IMR-90 (cell line): ENCODE measurements at regions not wholly inside any gene's neighbourhood (a gene's known extent, or its start where the extent isn't known, plus 50 kb on each side); places are given as distances from the start of the nearest gene placed in this dataset.

Experiments used
- ATAC-seq: fragments of 200-7000 bp; cut with Tn5 transposase; 2 replicates; pipeline ENCODE4 v1.9.1; 2020; ENCODE audit warnings: low read depth, mild to moderate bottlenecking, moderate library complexity
- BruUV-seq: library from RNA; stranded (reverse); fragments of 400-500 nt; replicated peaks from 2 replicates; lab custom pipeline; 2021; lab: Mats Ljungman, UMichigan
- CTCF ChIA-PET: fragments of 300-600 bp; formaldehyde crosslinking; extraction: SDS; loops from one replicate; lab custom pipeline; 2021; ENCODE audit warnings: antibody characterized with exemption; lab: Yijun Ruan, JAX
- POLR2A ChIA-PET: fragments of 300-600 bp; sonication (Branson Sonifier 250); formaldehyde crosslinking; loops from one replicate; lab custom pipeline; 2022; ENCODE audit warnings: antibody characterized with exemption; ENCODE audit not compliant: unreplicated experiment; lab: Charles Lee
- DNase-seq: peaks from one replicate; pipeline ENCODE4 v3.0.0; 2013
- H2AFZ ChIP-seq: replicated peaks from 2 replicates; pipeline ENCODE3; 2013; ENCODE audit warnings: low read length, mild to moderate bottlenecking; ENCODE audit not compliant: poor library complexity
- H2AK5ac ChIP-seq: 2 replicates; pipeline ENCODE4 v1.6.1; 2013; ENCODE audit warnings: low read depth, low read length, inconsistent platforms
- H2AK9ac ChIP-seq: replicated peaks from 2 replicates; pipeline ENCODE3; 2013; ENCODE audit warnings: mild to moderate bottlenecking, low read depth, low read length, moderate library complexity; ENCODE audit not compliant: poor library complexity
- H2BK120ac ChIP-seq: 2 replicates; pipeline ENCODE4 v1.6.1; 2013; ENCODE audit warnings: low read depth, low read length, inconsistent platforms
- H2BK15ac ChIP-seq: 3 replicates; pipeline ENCODE4 v1.6.1; 2013; ENCODE audit warnings: low read depth, low read length, inconsistent platforms
- H2BK20ac ChIP-seq: 2 replicates; pipeline ENCODE4 v1.6.1; 2013; ENCODE audit warnings: low read depth, mild to moderate bottlenecking, inconsistent platforms, low read length, moderate library complexity
- H2BK5ac ChIP-seq: 2 replicates; pipeline ENCODE4 v1.6.1; 2013; ENCODE audit warnings: mild to moderate bottlenecking, low read depth, low read length, inconsistent platforms; ENCODE audit not compliant: poor library complexity, severe bottlenecking
- H3K14ac ChIP-seq: replicated peaks from 2 replicates; pipeline ENCODE4 v1.6.1; 2013; ENCODE audit warnings: low read depth, low read length, inconsistent platforms
- H3K18ac ChIP-seq: 2 replicates; pipeline ENCODE4 v1.6.1; 2013; ENCODE audit warnings: low read depth, low read length, control low read depth
- H3K23ac ChIP-seq: 2 replicates; pipeline ENCODE4 v1.6.1; 2013; ENCODE audit warnings: low read depth, low read length, inconsistent platforms
- H3K27ac ChIP-seq: 2 replicates; pipeline ENCODE4 v1.5.1; 2013; ENCODE audit warnings: mild to moderate bottlenecking, control low read depth, low read length; ENCODE audit not compliant: insufficient read depth
- H3K27me3 ChIP-seq: 2 replicates; pipeline ENCODE4 v1.6.1; 2013; ENCODE audit warnings: low read length; ENCODE audit not compliant: control insufficient read depth, insufficient read depth
- H3K36me3 ChIP-seq: 2 replicates; pipeline ENCODE4 v1.6.1; 2013; ENCODE audit warnings: low read length, mixed read lengths; ENCODE audit not compliant: control insufficient read depth, insufficient read depth
- H3K4ac ChIP-seq: 2 replicates; pipeline ENCODE4 v1.6.1; 2013; ENCODE audit warnings: low read depth, low read length, inconsistent platforms
- H3K4me1 ChIP-seq: 2 replicates; pipeline ENCODE4 v1.6.1; 2013; ENCODE audit warnings: low read length, mixed read lengths; ENCODE audit not compliant: control insufficient read depth, insufficient read depth
- H3K4me2 ChIP-seq: 2 replicates; pipeline ENCODE4 v1.6.1; 2013; ENCODE audit warnings: low read depth, mild to moderate bottlenecking, control low read depth, low read length, moderate library complexity
- H3K4me3 ChIP-seq: 2 replicates; pipeline ENCODE4 v1.5.1; 2013; ENCODE audit warnings: low read depth, mild to moderate bottlenecking, control low read depth, low read length, moderate library complexity; ENCODE audit not compliant: insufficient read depth
- H3K56ac ChIP-seq: 2 replicates; pipeline ENCODE4 v1.6.1; 2013; ENCODE audit warnings: low read length, inconsistent platforms; ENCODE audit not compliant: insufficient read depth; ENCODE audit errors: extremely low read depth
- H3K79me1 ChIP-seq, 2 experiments: 2 replicates each; pipeline ENCODE4 v1.6.1; 2013; ENCODE audit warnings: low read length in 2 of 2, inconsistent platforms in 1 of 2, low read depth in 1 of 2
- H3K9ac ChIP-seq: 2 replicates; pipeline ENCODE4 v1.6.1; 2013; ENCODE audit warnings: low read depth, low read length, control low read depth
- H3K9me1 ChIP-seq: 2 replicates; pipeline ENCODE4 v1.6.1; 2013; ENCODE audit warnings: low read length, inconsistent platforms; ENCODE audit not compliant: insufficient read depth
- H3K9me3 ChIP-seq: 2 replicates; pipeline ENCODE4 v1.6.1; 2013; ENCODE audit warnings: low read length; ENCODE audit not compliant: control insufficient read depth, insufficient read depth
- H4K20me1 ChIP-seq: 2 replicates; pipeline ENCODE4 v1.6.1; 2013; ENCODE audit warnings: low read length, inconsistent platforms; ENCODE audit not compliant: insufficient read depth
- H4K5ac ChIP-seq: 2 replicates; pipeline ENCODE4 v1.6.1; 2013; ENCODE audit warnings: mild to moderate bottlenecking, low read depth, low read length, control low read depth
- H4K8ac ChIP-seq, 2 experiments: 2 replicates each; pipeline ENCODE4 v1.6.1; 2013; ENCODE audit warnings: low read depth in 2 of 2, low read length in 2 of 2, control low read depth in 1 of 2, inconsistent platforms in 1 of 2
- H4K91ac ChIP-seq: 2 replicates; pipeline ENCODE4 v1.6.1; 2013; ENCODE audit warnings: low read depth, low read length, inconsistent platforms; ENCODE audit not compliant: insufficient read depth
- SMC3 ChIP-seq: fragments of 150-350 bp; IDR thresholded peaks from 2 replicates; pipeline ENCODE4 v1.6.1; 2016; ENCODE audit warnings: low read depth, mild to moderate bottlenecking, antibody characterized with exemption, low read length, moderate library complexity
- WGBS, 2 experiments: methylation state at CpG; one replicate each; pipeline versions ENCODE4 v1.1.5 to v1.1.7; 2013; ENCODE audit warnings: missing lambda C conversion rate in 2 of 2; ENCODE audit not compliant: insufficient read length in 1 of 2; ENCODE audit errors: extremely low coverage in 2 of 2; 5-methylcytosine and 5-hydroxymethylcytosine counted together
- dilution Hi-C: fragments of 300-500 bp; cut with HindIII; formaldehyde crosslinking; loops from one replicate; pipeline ENCODE4 v1.14.3; 2018; ENCODE audit warnings: low sequenced_read_pairs; ENCODE audit not compliant: unreplicated experiment
- in situ Hi-C: fragments of 300-500 bp; cut with MboI; formaldehyde crosslinking; loops from 3 replicates; pipeline ENCODE4 v1.14.3; 2019; ENCODE audit warnings: low sequenced_read_pairs, inconsistent platforms, mixed read lengths
- intact Hi-C: fragments of 100-400 bp; cut with micrococcal nuclease; formaldehyde crosslinking; loops from 2 replicates; pipeline ENCODE4 v1.10.0; 2022
- TF ChIP-seq, protein P1 (sequence below): fragments of 150-350 bp; IDR thresholded peaks from 2 replicates; pipeline ENCODE4 v1.6.1; 2017; ENCODE audit warnings: mild to moderate bottlenecking, antibody characterized with exemption, low read length, low read depth

DNA sequence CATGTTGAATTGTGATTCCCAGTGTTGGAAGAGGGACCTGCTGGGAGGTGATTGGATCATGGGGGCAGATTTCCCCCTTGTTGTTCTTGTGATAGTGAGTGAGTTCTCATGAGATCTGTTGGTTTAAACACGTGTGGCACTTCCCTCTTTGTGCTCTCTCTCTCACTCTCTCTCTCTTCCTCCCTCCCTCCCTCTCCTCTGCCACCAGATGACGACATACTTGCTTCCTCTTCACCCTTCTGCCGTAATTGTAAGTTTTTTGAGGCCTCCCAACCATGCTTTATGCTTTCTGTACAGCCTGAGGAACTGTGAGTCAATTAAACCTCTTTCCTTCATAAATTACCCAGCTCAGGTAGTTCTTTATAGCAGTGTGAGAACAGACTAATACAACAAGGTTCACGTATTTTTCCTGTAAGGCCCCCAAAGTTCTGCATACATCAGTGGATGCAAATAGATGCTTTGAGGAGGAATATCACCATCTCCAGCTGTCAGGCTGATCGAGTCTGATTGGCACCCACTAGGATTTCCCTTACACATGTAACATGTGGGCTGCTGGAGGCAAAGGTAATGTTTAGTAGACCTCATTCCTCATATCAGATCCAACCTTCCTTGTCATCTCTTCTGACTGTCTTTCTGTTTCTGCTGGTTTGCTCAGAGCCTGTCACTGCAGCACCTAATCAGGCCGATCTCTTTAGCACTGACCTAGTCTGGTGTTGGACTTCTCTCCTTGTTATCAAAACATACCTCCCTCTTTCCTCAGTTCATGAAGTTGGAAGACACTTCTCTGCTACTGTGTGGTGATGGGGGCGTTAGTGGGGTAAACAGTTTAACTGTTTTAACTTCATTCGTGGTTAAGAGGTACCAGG is 54.3 kb upstream of the BACH2 start (continued):
- TF ChIP-seq SMC3 = no peak

GRCh38 chr6:90347411-90347851 is 50.8 kb upstream of the BACH2 start:
- Histone ChIP-seq H4K8ac (no peak overlapping the region), H2AK5ac (no peak overlapping the region), H3K4ac (no peak overlapping the region), H3K9me3 (no peaks in the 10 kb centered on the region), H3K9ac (no peak overlapping the region), H3K14ac (no peak overlapping the region), H2BK5ac (no peak overlapping the region), H2AK9ac (no peak overlapping the region), H3K36me3 (no peaks in the 10 kb centered on the region), H4K5ac (no peak overlapping the region), H2BK20ac (no peak overlapping the region), H3K27ac (no peak overlapping the region), H3K4me3 (no peak overlapping the region), H3K9me1 (no peaks in the 10 kb centered on the region), H2BK120ac (no peak overlapping the region), H3K56ac (no peak overlapping the region), H4K20me1 (no peaks in the 10 kb centered on the region), H4K91ac (no peak overlapping the region), H3K79me1 (no peaks in the 10 kb centered on the region), H3K4me2 (no peak overlapping the region), H2AFZ (no peak overlapping the region), H3K18ac (no peak overlapping the region), H3K23ac (no peak overlapping the region), H2BK15ac (no peak overlapping the region), H3K4me1 (no peaks in the 10 kb centered on the region), H3K27me3 (peaks cover 27% of the 10 kb centered on the region)
- CTCF ChIA-PET = no interaction called here
- intact Hi-C loops = no loop called here
- ATAC-seq = no peak
- in situ Hi-C loops = no loop called here
- dilution Hi-C loops = no loop called here
- POLR2A ChIA-PET = no interaction called here
- TF ChIP-seq, protein P1, sequence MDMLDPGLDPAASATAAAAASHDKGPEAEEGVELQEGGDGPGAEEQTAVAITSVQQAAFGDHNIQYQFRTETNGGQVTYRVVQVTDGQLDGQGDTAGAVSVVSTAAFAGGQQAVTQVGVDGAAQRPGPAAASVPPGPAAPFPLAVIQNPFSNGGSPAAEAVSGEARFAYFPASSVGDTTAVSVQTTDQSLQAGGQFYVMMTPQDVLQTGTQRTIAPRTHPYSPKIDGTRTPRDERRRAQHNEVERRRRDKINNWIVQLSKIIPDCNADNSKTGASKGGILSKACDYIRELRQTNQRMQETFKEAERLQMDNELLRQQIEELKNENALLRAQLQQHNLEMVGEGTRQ = no peak
- no peak for DNase-seq
- BruUV-seq = no TSS peak
- WGBS, 2 experiments = 42% methylated on average over 2 of the region's 2 CpGs; no CpG with 5 or more reads in 1 of the 2 experiments
